ENCODE measurements at regions not wholly inside any gene's neighbourhood (a gene's known extent, or its start where the extent isn't known, plus 50 kb on each side); places are given as distances from the start of the nearest gene placed in this dataset.
A peak's percentile ranks its signal among the peaks of the same experiment; 100 is the strongest.

DNA sequence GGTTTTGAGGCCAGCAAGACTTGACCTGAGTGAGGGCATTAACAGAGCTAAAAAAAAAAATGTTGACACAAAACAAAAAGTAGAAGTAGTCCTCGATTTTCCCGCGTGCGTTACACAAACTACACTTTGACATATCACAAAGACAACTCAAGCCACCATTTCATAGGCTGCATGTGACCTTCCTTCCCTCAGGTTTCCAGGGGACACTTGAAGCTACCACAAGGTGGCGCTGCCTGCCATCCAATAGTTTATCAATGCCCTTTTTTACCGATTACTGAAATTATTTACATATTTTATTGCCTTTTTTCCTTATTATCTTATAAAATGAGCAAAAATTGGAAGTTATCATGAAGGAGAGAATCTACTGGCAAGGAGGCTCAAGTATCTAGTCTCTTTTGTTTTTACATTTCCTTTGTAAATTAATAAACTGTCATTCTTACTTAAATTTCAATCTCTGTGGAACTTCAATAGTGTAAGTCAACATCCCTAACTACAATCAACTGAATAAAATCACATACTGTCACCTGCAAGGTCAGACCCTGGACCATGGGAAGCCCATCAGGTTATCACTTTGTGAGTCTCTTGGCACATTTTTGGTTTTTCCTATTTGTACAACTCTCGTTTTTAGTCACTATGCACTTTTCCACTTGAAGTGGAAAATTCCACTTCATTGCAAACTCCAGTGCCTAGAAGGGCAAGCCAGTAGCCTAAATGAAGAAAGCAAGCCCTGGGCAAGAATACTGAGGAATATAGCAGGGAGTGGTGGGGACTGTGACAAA, 84.6 kb upstream of the CPSF6 start:
- intact Hi-C loops (cut with micrococcal nuclease): loop anchor here (5.0 to 10.0 kb wide), 2 partner anchors 90 to 103 kb away; no protein-coding TSS in a partner anchor
- Histone ChIP-seq H3K36me3 (replicated peaks in 1 of 2; ENCODE audit: control insufficient read depth in 1 of 2, insufficient read depth in 2 of 2, low read length in 2 of 2) (no peaks in the 10 kb centered on the region), H3K27me3 (ENCODE audit: control insufficient read depth in 2 of 2, insufficient read depth in 2 of 2, low read length in 2 of 2) (no peaks in the 10 kb centered on the region), H3K4me3 (replicated peaks in 1 of 3; ENCODE audit: low read depth in 2 of 3, low read length in 3 of 3) (no peak overlapping the region), H3K27ac (ENCODE audit: low read depth in 1 of 2, low read length in 2 of 2) (no peak overlapping the region), H4K20me1 (ENCODE audit: insufficient read depth, low read length) (no peaks in the 10 kb centered on the region), H3K4me1 (ENCODE audit: control insufficient read depth in 1 of 2, insufficient read depth in 2 of 2, low read length in 2 of 2) (peaks cover 4 to 6% of the 10 kb centered on the region in 2 donors), H3K9me3 (replicated peaks in 1 of 2; ENCODE audit: control insufficient read depth in 1 of 2, insufficient read depth in 1 of 2, low read length in 2 of 2) (no peaks in the 10 kb centered on the region), H3K4me2 (replicated peaks; ENCODE audit: extremely low read depth, low read length, poor library complexity, severe bottlenecking) (no peak overlapping the region), H3K9ac (ENCODE audit: insufficient read depth, low read length, poor library complexity, severe bottlenecking) (no peak overlapping the region), H2AFZ (ENCODE audit: insufficient read depth, low read depth, low read length, poor library complexity, severe bottlenecking) (peak overlapping the region; percentile 61), H3K79me2 (ENCODE audit: insufficient read depth, low read length) (no peaks in the 10 kb centered on the region)
- H3K27me3 Mint-ChIP-seq (ENCODE audit: low read depth in 3 of 3): peaks cover 2 to 4% (median 2%) of the 10 kb centered on the region in 3 donors
- H3K4me1 Mint-ChIP-seq: peaks cover 14% of the 10 kb centered on the region
- H3K4me3 Mint-ChIP-seq: peak overlapping the region in 1 of 2 donors; percentile 40
- TF ChIP-seq CTCF (IDR thresholded peaks at IDR 0.05): peak; percentile 99
- H3K9me3 Mint-ChIP-seq: no peaks in the 10 kb centered on the region
- WGBS (ENCODE audit: insufficient coverage): 0% methylated on average over 5 of the region's 7 CpGs
- peak; percentile 62 to 72 (median 72) for DNase-seq
- no peak overlapping the region for H3K27ac Mint-ChIP-seq
- no peaks in the 10 kb centered on the region for H3K36me3 Mint-ChIP-seq

DNA sequence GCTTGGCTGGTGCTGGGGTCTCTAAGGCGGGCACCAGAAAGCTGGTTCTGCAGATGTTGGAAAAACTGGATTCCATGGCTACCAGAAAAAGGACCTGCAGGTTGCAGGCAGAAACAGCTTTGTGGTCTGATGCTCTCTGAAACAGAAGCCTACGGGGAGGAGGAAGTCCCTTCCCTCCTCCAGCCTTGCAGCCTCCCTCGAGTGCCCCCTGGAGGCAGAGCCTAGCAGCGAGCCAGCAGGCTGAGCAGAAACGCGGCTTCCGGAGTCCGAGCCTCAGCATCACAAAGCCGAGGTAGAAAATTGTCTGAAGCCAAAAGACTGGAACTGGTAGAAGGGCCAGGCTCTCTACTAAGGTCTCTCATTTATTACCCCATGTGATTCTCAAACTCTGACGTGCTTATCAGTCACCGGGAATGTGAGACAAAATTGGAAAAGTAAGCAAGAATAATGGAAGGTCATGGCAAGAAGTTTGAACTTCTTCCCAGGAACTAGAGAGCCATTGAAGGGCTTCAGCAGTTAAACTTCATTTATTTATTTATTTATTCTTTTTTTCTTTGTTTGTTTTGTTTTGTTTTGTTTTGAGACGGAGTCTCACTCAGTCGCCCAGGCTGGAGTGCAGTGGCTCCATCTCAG, 82.2 kb upstream of the CPSF6 start:
- H3K4me3 Mint-ChIP-seq: peak overlapping the region; percentile 63 to 66
- H3K79me2 ChIP-seq (ENCODE audit: insufficient read depth, low read length): no peaks in the 10 kb centered on the region
- no peaks in the 10 kb centered on the region for H3K27me3 ChIP-seq (ENCODE audit: control insufficient read depth in 2 of 2, insufficient read depth in 2 of 2, low read length in 2 of 2)
- peak overlapping the region; percentile 76 for H2AFZ ChIP-seq (ENCODE audit: insufficient read depth, low read depth, low read length, poor library complexity, severe bottlenecking)
- no peak overlapping the region for H3K27ac ChIP-seq (ENCODE audit: low read depth in 1 of 2, low read length in 2 of 2)
- peaks cover 4 to 6% of the 10 kb centered on the region in 2 donors for H3K4me1 ChIP-seq (ENCODE audit: control insufficient read depth in 1 of 2, insufficient read depth in 2 of 2, low read length in 2 of 2)
- no peaks in the 10 kb centered on the region for H3K9me3 Mint-ChIP-seq
- peak overlapping the region in 1 of 7 donors; percentile 63 for H3K27ac Mint-ChIP-seq
- intact Hi-C loops (cut with micrococcal nuclease): loop anchor here (5.0 to 10.0 kb wide), 2 partner anchors 88 to 100 kb away; no protein-coding TSS in a partner anchor
- peak; percentile 95 for TF ChIP-seq CTCF (IDR thresholded peaks at IDR 0.05)
- H3K9ac ChIP-seq (ENCODE audit: insufficient read depth, low read length, poor library complexity, severe bottlenecking): no peak overlapping the region
- H3K36me3 ChIP-seq (replicated peaks in 1 of 2; ENCODE audit: control insufficient read depth in 1 of 2, insufficient read depth in 2 of 2, low read length in 2 of 2): no peaks in the 10 kb centered on the region
- no peaks in the 10 kb centered on the region for H3K9me3 ChIP-seq (replicated peaks in 1 of 2; ENCODE audit: control insufficient read depth in 1 of 2, insufficient read depth in 1 of 2, low read length in 2 of 2)
- H4K20me1 ChIP-seq (ENCODE audit: insufficient read depth, low read length): no peaks in the 10 kb centered on the region
- no peaks in the 10 kb centered on the region for H3K36me3 Mint-ChIP-seq
- peaks cover 2 to 6% (median 2%) of the 10 kb centered on the region in 3 donors for H3K27me3 Mint-ChIP-seq (ENCODE audit: low read depth in 3 of 3)
- peak; percentile 76 to 81 (median 77) for DNase-seq
- H3K4me3 ChIP-seq (replicated peaks in 1 of 3; ENCODE audit: low read depth in 2 of 3, low read length in 3 of 3): peak overlapping the region in 1 of 3 experiments; percentile 52
- peak overlapping the region; percentile 43 for H3K4me2 ChIP-seq (replicated peaks; ENCODE audit: extremely low read depth, low read length, poor library complexity, severe bottlenecking)
- H3K4me1 Mint-ChIP-seq: peaks cover 14% of the 10 kb centered on the region
- WGBS (ENCODE audit: insufficient coverage): 0% methylated on average over 2 of the region's 13 CpGs

All from CD14-positive monocyte (primary cell).